ENCODE measurements at regions not wholly inside any gene's neighbourhood (a gene's known extent, or its start where the extent isn't known, plus 50 kb on each side); places are given as distances from the start of the nearest gene placed in this dataset.
"Not testable (repeated sequence)": the region's sequence is repeated elsewhere in the genome, so short reads cannot be mapped to it uniquely, and the experiment has no call there.

- TF ChIP-seq CTCF (IDR thresholded peaks at IDR 0.05; ENCODE audit: low read depth, low read length); MAX (IDR thresholded peaks at IDR 0.05; ENCODE audit: low read depth, low read length); POLR2A (IDR thresholded peaks at IDR 0.05; ENCODE audit: extremely low read depth, insufficient read length): not testable (repeated sequence)
Measured at GRCh38 chr5:159807135-159807534, 109.1 kb upstream of the ADRA1B start.
